Peyer's patch (tissue), 4 donors: ENCODE measurements at regions not wholly inside any gene's neighbourhood (a gene's known extent, or its start where the extent isn't known, plus 50 kb on each side); places are given as distances from the start of the nearest gene placed in this dataset.

Experiments used
- DNase-seq, 3 donors: peaks; one replicate each; pipeline ENCODE4 v3.0.0-alpha.2; 2017 to 2019
- H3K27ac ChIP-seq, 4 donors: fragments of 200-600 bp; sonication (generic); one replicate each; pipeline ENCODE4 v1.5.1; 2016 to 2019
- H3K27me3 ChIP-seq, 2 donors: fragments of 200-600 bp; sonication (generic); one replicate each; pipeline ENCODE4 v1.5.1; 2019
- H3K36me3 ChIP-seq, 3 donors: fragments of 200-600 bp; sonication (generic); one replicate each; pipeline ENCODE4 v1.5.1; 2016 to 2019
- H3K4me1 ChIP-seq, 4 donors: fragments of 200-600 bp; sonication (generic); one replicate each; pipeline ENCODE4 v1.5.1; 2016 to 2019
- H3K4me3 ChIP-seq, 4 donors: fragments of 200-600 bp; sonication (generic); 1 replicate in 3 of 4; 2 replicates in 1 of 4; pipeline ENCODE4 v1.5.1; 2016 to 2019; ENCODE audit warnings: mild to moderate bottlenecking in 1 of 4
- H3K9me3 ChIP-seq, 4 donors: fragments of 200-600 bp; sonication (generic); one replicate each; pipeline ENCODE4 v1.5.1; 2016 to 2019; ENCODE audit warnings: mild to moderate bottlenecking in 1 of 4
- CTCF ChIP-seq, 6 experiments: fragments of 450-650 bp in 4 of 6; fragments of 200-600 bp in 2 of 6; sonication (generic) in 1 of 6; IDR thresholded peaks; one replicate each; pipeline ENCODE4 v1.5.1; 2017 to 2019; ENCODE audit warnings: antibody characterized with exemption in 6 of 6, mild to moderate bottlenecking in 3 of 6, moderate library complexity in 1 of 6
- POLR2A ChIP-seq, 2 donors: fragments of 450-650 bp; IDR thresholded peaks; one replicate each; pipeline ENCODE4 v1.5.1; 2017; ENCODE audit warnings: antibody characterized with exemption in 2 of 2, mild to moderate bottlenecking in 2 of 2, moderate library complexity in 2 of 2

- Histone ChIP-seq H3K27me3 (no peaks in the 10 kb centered on the region), H3K27ac (no peak overlapping the region), H3K9me3 (no peaks in the 10 kb centered on the region), H3K4me1 (no peaks in the 10 kb centered on the region), H3K36me3 (no peaks in the 10 kb centered on the region), H3K4me3 (no peak overlapping the region)
- DNase-seq, result no peak
- TF ChIP-seq CTCF (IDR thresholded peaks at IDR 0.05) (no peak), POLR2A (IDR thresholded peaks at IDR 0.05) (no peak)
Measured at GRCh38 chr6:150312844-150313584, 55.8 kb upstream of the IYD start.

- Histone ChIP-seq H3K4me3 (no peak overlapping the region), H3K9me3 (no peaks in the 10 kb centered on the region), H3K36me3 (no peaks in the 10 kb centered on the region), H3K27me3 (no peaks in the 10 kb centered on the region), H3K27ac (no peak overlapping the region), H3K4me1 (no peaks in the 10 kb centered on the region)
- TF ChIP-seq POLR2A (IDR thresholded peaks at IDR 0.05) (no peak), CTCF (IDR thresholded peaks at IDR 0.05) (no peak)
- no peak for DNase-seq
Measured at GRCh38 chr6:150313781-150314180, 55.0 kb upstream of the IYD start.

DNA sequence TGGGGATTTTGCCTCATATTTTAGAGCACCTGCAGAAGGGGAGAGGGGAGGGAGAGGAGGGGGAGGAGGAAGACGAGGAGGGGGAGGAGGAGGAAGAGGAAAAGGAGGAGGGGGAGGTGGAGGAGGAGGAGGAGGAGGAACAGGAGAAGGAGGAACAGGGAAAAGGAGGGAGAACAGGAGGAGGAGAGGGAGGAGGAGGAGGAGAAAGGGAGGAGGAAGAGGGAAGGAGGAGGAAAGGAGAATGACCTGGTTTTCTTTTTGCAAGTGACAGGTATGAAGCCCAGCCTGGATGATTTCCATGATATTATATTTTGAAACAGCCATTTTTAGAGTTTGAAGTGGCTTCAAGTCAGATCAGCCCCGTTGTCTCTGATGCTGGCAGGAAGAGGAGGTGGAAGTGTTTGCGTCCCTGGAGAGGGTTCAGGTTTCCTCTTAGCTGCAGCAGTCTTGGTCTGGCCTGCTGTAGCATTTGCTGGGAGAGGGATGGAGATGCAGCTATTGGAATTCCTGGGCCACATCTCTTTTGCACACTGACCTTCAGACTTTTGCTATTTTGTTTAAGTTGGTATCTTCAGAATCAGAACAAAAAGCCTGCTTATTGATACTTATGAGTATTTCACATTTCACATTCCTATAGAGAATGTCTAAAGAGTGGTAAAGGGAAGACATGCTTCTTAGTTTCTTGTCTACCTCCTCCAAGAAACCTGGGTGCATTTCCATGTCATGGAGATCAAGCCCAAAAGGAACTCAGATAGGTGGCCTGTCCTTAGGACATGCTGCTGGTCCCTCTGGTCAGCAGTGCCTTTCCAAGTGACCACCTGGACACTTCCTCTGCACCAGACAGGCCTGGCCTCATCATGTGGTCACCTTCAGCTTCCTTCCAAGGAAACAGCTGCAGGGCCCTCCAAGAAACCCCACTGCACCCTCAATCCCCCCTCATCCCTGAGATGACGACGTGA, 54.3 kb upstream of the IYD start:
- no peaks in the 10 kb centered on the region for H3K9me3 ChIP-seq
- TF ChIP-seq POLR2A (IDR thresholded peaks at IDR 0.05) (no peak), CTCF (IDR thresholded peaks at IDR 0.05) (no peak)
- H3K27ac ChIP-seq, result no peak overlapping the region
- H3K27me3 ChIP-seq, result no peaks in the 10 kb centered on the region
- no peaks in the 10 kb centered on the region for H3K36me3 ChIP-seq
- H3K4me1 ChIP-seq, result no peaks in the 10 kb centered on the region
- H3K4me3 ChIP-seq, result no peak overlapping the region
- DNase-seq, result no peak

GRCh38 chr6:150315626-150316025, 53.2 kb upstream of the IYD start:
- Histone ChIP-seq H3K27ac (no peak overlapping the region), H3K4me1 (no peaks in the 10 kb centered on the region), H3K9me3 (no peaks in the 10 kb centered on the region), H3K36me3 (no peaks in the 10 kb centered on the region), H3K4me3 (no peak overlapping the region), H3K27me3 (no peaks in the 10 kb centered on the region)
- no peak for DNase-seq
- TF ChIP-seq CTCF (IDR thresholded peaks at IDR 0.05) (no peak), POLR2A (IDR thresholded peaks at IDR 0.05) (no peak)

- H3K27ac ChIP-seq, result no peak overlapping the region
- no peaks in the 10 kb centered on the region for H3K36me3 ChIP-seq
- no peaks in the 10 kb centered on the region for H3K9me3 ChIP-seq
- H3K4me1 ChIP-seq, result no peaks in the 10 kb centered on the region
- no peak for TF ChIP-seq CTCF (IDR thresholded peaks at IDR 0.05)
- no peak for TF ChIP-seq POLR2A (IDR thresholded peaks at IDR 0.05)
- H3K4me3 ChIP-seq, result no peak overlapping the region
- no peaks in the 10 kb centered on the region for H3K27me3 ChIP-seq
- DNase-seq, result no peak
Measured at GRCh38 chr6:150316936-150317335, 51.9 kb upstream of the IYD start.
